Liver (tissue), 8 donors: ENCODE measurements at regions not wholly inside any gene's neighbourhood (a gene's known extent, or its start where the extent isn't known, plus 50 kb on each side); places are given as distances from the start of the nearest gene placed in this dataset.

Source experiments
- DNase-seq: peaks from one replicate; pipeline ENCODE4 v3.0.0-alpha.2; 2017; ENCODE audit warnings: low spot score
- H3K27ac ChIP-seq, 2 donors: one replicate each; pipeline ENCODE4 v1.7.0; 2013; ENCODE audit warnings: inconsistent platforms in 2 of 2, low read length in 2 of 2, control low read depth in 1 of 2, low read depth in 1 of 2, mild to moderate bottlenecking in 1 of 2
- H3K27me3 ChIP-seq, 4 donors: one replicate each; pipeline versions ENCODE4 v1.6.1 to v1.7.0; 2013; ENCODE audit warnings: low read length in 3 of 4, inconsistent platforms in 1 of 4, mild to moderate bottlenecking in 1 of 4, moderate library complexity in 1 of 4; ENCODE audit not compliant: control insufficient read depth in 4 of 4, insufficient read depth in 4 of 4
- H3K36me3 ChIP-seq, 4 donors: one replicate each; pipeline versions ENCODE4 v1.6.1 to v1.7.0; 2013; ENCODE audit warnings: low read length in 3 of 4, mild to moderate bottlenecking in 3 of 4, low read depth in 1 of 4, moderate library complexity in 1 of 4; ENCODE audit not compliant: control insufficient read depth in 4 of 4, insufficient read depth in 3 of 4
- H3K4me1 ChIP-seq, 4 donors: one replicate each; pipeline versions ENCODE4 v1.6.1 to v1.7.0; 2013; ENCODE audit warnings: low read length in 3 of 4, mild to moderate bottlenecking in 3 of 4, moderate library complexity in 1 of 4; ENCODE audit not compliant: control insufficient read depth in 4 of 4, insufficient read depth in 4 of 4
- H3K4me3 ChIP-seq, 3 donors: one replicate each; pipeline versions ENCODE4 v1.6.1 to v1.7.0; 2013; ENCODE audit warnings: low read length in 3 of 3, control low read depth in 1 of 3, low read depth in 1 of 3, mild to moderate bottlenecking in 1 of 3
- H3K9ac ChIP-seq, 2 donors: one replicate each; pipeline ENCODE4 v1.7.0; 2013; ENCODE audit warnings: low read length in 2 of 2, mild to moderate bottlenecking in 2 of 2, moderate library complexity in 2 of 2, control low read depth in 1 of 2, low read depth in 1 of 2
- H3K9me3 ChIP-seq, 4 donors: one replicate each; pipeline versions ENCODE4 v1.6.1 to v1.7.0; 2013; ENCODE audit warnings: low read length in 3 of 4; ENCODE audit not compliant: control insufficient read depth in 4 of 4
- EGR1 ChIP-seq, 2 donors: IDR thresholded peaks; 2 replicates each; pipeline ENCODE4 v1.6.1; 2016 to 2018; ENCODE audit warnings: antibody characterized with exemption in 2 of 2, low read depth in 2 of 2
- FOXA1 ChIP-seq: IDR thresholded peaks from 2 replicates; pipeline ENCODE4 v1.6.1; 2016; ENCODE audit warnings: antibody characterized with exemption
- FOXA2 ChIP-seq: IDR thresholded peaks from 2 replicates; pipeline ENCODE4 v1.6.1; 2016; ENCODE audit warnings: antibody characterized with exemption
- GABPA ChIP-seq, 2 donors: IDR thresholded peaks in 1 of 2; conservative IDR thresholded peaks in 1 of 2; 2 replicates each; pipeline ENCODE4 v1.6.1; 2016; ENCODE audit warnings: antibody characterized with exemption in 2 of 2, mild to moderate bottlenecking in 1 of 2, moderate library complexity in 1 of 2
- HNF4A ChIP-seq, 2 donors: conservative IDR thresholded peaks; 2 replicates each; pipeline ENCODE4 v1.6.1; 2016; ENCODE audit warnings: antibody characterized with exemption in 2 of 2, mild to moderate bottlenecking in 2 of 2
- HNF4G ChIP-seq: IDR thresholded peaks from 2 replicates; pipeline ENCODE4 v1.6.1; 2016; ENCODE audit warnings: antibody characterized with exemption
- JUND ChIP-seq, 2 donors: IDR thresholded peaks; 2 replicates each; pipeline ENCODE4 v1.6.1; 2016; ENCODE audit warnings: antibody characterized with exemption in 2 of 2
- NR2F2 ChIP-seq: IDR thresholded peaks from 2 replicates; pipeline ENCODE4 v1.6.1; 2016; ENCODE audit warnings: antibody characterized with exemption
- RAD21 ChIP-seq, 2 donors: IDR thresholded peaks; 2 replicates each; pipeline ENCODE4 v1.6.1; 2016; ENCODE audit warnings: antibody characterized with exemption in 2 of 2, mild to moderate bottlenecking in 2 of 2
- RXRA ChIP-seq, 2 donors: IDR thresholded peaks; 2 replicates each; pipeline ENCODE4 v1.6.1; 2017 to 2018; ENCODE audit warnings: antibody characterized with exemption in 2 of 2, mild to moderate bottlenecking in 1 of 2
- SP1 ChIP-seq: IDR thresholded peaks from 2 replicates; pipeline ENCODE4 v1.6.1; 2018; ENCODE audit warnings: antibody characterized with exemption, mild to moderate bottlenecking
- TAF1 ChIP-seq: conservative IDR thresholded peaks from 2 replicates; pipeline ENCODE4 v1.6.1; 2016; ENCODE audit warnings: antibody characterized with exemption, mild to moderate bottlenecking
- YY1 ChIP-seq: IDR thresholded peaks from 2 replicates; pipeline ENCODE4 v1.6.1; 2016; ENCODE audit warnings: antibody characterized with exemption, mild to moderate bottlenecking
- WGBS: extraction: QIAGEN DNeasy Blood & Tissue Kit; methylation state at CpG from one replicate; pipeline ENCODE4 v1.1.7; 2013; 5-methylcytosine and 5-hydroxymethylcytosine counted together
- TF ChIP-seq, protein P1 (sequence below): IDR thresholded peaks from 2 replicates; pipeline ENCODE4 v1.6.1; 2016; ENCODE audit warnings: antibody characterized with exemption, mild to moderate bottlenecking
- TF ChIP-seq, protein P2 (sequence below): IDR thresholded peaks from 2 replicates; pipeline ENCODE4 v1.6.1; 2016; ENCODE audit warnings: antibody characterized with exemption
- TF ChIP-seq, protein P3 (sequence below): IDR thresholded peaks from 2 replicates; pipeline ENCODE4 v1.6.1; 2016; ENCODE audit warnings: antibody characterized with exemption
- TF ChIP-seq, protein P4 (sequence below): fragments of 150-350 bp; IDR thresholded peaks from 2 replicates; pipeline ENCODE4 v1.5.1; 2017; ENCODE audit warnings: improper control_type of control experiment, low read depth, low read length; ENCODE audit not compliant: missing input control
- TF ChIP-seq, protein P5 (sequence below): IDR thresholded peaks from 2 replicates; pipeline ENCODE4 v1.6.1; 2016; ENCODE audit warnings: antibody characterized with exemption
- donor health status: healthy.
- donor health status: healthy.
- donor health status: healthy.
- donor health status: healthy.
- donor health status: healthy.

DNA sequence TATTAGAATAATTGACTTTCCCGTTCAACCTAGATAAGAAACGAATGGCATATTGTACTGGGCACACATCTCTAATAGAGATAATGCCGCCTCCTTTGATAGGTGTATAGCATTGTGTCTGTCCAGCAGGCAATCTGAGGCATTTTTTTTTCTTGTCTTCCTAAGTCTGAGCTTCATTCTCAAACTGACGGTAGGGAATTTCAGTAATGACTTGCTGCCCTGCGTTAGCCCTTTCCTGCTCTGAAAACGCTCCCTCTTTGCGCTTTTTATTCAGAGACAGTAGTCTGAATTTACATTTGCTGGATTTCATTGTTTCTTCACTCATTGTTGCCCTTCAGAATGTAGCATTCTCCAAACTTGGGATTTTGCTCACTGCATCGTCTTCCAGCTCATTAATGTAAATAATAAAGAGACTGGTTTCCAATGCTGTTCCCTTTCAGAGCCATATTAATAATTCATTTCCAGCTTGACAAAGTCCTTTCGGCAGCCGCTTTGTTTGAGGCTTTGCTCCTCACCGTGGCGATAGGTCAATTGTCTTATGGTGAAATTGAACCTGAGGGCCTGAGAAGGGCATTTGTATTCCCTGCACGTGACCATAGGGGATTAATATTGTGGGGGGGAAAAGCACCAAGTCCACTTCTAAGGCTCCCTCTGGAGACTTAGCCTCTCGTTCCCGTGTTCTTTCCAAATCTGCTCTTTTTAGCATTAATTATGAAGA is 412.1 kb downstream of the SMARCA1 start:
- DNase-seq, result no peak
- 94% methylated on average over 15 of the region's 15 CpGs for WGBS
- Histone ChIP-seq H3K4me1 (peaks cover 0 to 5% (median 0%) of the 10 kb centered on the region in 4 donors), H3K9ac (no peak overlapping the region), H3K27ac (no peak overlapping the region), H3K27me3 (no peaks in the 10 kb centered on the region), H3K4me3 (no peak overlapping the region), H3K9me3 (no peaks in the 10 kb centered on the region), H3K36me3 (no peaks in the 10 kb centered on the region)
- no peak for TF ChIP-seq FOXA1
- TF ChIP-seq, protein P1, sequence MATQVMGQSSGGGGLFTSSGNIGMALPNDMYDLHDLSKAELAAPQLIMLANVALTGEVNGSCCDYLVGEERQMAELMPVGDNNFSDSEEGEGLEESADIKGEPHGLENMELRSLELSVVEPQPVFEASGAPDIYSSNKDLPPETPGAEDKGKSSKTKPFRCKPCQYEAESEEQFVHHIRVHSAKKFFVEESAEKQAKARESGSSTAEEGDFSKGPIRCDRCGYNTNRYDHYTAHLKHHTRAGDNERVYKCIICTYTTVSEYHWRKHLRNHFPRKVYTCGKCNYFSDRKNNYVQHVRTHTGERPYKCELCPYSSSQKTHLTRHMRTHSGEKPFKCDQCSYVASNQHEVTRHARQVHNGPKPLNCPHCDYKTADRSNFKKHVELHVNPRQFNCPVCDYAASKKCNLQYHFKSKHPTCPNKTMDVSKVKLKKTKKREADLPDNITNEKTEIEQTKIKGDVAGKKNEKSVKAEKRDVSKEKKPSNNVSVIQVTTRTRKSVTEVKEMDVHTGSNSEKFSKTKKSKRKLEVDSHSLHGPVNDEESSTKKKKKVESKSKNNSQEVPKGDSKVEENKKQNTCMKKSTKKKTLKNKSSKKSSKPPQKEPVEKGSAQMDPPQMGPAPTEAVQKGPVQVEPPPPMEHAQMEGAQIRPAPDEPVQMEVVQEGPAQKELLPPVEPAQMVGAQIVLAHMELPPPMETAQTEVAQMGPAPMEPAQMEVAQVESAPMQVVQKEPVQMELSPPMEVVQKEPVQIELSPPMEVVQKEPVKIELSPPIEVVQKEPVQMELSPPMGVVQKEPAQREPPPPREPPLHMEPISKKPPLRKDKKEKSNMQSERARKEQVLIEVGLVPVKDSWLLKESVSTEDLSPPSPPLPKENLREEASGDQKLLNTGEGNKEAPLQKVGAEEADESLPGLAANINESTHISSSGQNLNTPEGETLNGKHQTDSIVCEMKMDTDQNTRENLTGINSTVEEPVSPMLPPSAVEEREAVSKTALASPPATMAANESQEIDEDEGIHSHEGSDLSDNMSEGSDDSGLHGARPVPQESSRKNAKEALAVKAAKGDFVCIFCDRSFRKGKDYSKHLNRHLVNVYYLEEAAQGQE, result no peak
- no peak for TF ChIP-seq TAF1
- TF ChIP-seq, protein P2, sequence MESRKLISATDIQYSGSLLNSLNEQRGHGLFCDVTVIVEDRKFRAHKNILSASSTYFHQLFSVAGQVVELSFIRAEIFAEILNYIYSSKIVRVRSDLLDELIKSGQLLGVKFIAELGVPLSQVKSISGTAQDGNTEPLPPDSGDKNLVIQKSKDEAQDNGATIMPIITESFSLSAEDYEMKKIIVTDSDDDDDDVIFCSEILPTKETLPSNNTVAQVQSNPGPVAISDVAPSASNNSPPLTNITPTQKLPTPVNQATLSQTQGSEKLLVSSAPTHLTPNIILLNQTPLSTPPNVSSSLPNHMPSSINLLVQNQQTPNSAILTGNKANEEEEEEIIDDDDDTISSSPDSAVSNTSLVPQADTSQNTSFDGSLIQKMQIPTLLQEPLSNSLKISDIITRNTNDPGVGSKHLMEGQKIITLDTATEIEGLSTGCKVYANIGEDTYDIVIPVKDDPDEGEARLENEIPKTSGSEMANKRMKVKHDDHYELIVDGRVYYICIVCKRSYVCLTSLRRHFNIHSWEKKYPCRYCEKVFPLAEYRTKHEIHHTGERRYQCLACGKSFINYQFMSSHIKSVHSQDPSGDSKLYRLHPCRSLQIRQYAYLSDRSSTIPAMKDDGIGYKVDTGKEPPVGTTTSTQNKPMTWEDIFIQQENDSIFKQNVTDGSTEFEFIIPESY, result no peak
- TF ChIP-seq HNF4A (conservative IDR thresholded peaks at IDR 0.05), result no peak
- TF ChIP-seq NR2F2, result no peak
- no peak for TF ChIP-seq RAD21 (IDR thresholded peaks at IDR 0.05)

DNA sequence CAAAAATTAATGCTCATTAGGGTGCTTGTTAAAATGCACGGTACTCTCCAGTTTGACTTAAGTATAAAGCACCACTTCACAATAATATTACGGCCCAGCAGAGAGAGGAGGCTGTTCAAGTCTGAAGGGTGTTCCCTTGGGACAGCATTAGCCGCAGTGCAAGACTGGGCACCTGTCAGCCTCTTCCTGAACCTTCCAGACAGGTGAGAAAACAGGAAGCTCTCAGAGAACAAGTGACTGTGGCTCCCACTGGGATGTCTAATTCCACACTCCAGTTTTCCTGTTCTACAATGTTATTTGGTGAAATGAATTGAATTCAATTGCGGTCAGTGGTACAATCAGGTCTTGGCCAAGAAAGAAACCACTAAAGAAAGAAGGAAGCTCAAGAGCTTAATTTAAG is 414.4 kb downstream of the SMARCA1 start:
- no peak for TF ChIP-seq RXRA (IDR thresholded peaks at IDR 0.05)
- TF ChIP-seq EGR1 (IDR thresholded peaks at IDR 0.05; ENCODE audit: low read depth in 2 of 2), result no peak
- TF ChIP-seq, protein P3, sequence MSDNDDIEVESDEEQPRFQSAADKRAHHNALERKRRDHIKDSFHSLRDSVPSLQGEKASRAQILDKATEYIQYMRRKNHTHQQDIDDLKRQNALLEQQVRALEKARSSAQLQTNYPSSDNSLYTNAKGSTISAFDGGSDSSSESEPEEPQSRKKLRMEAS, result no peak
- TF ChIP-seq NR2F2, result no peak
- TF ChIP-seq GABPA (IDR thresholded peaks at IDR 0.05 in 1 of 2, conservative IDR thresholded peaks at IDR 0.05 in 1 of 2), result no peak
- TF ChIP-seq, protein P1, result no peak
- no peak for TF ChIP-seq YY1
- no peak for TF ChIP-seq JUND (IDR thresholded peaks at IDR 0.05)
- no peak for TF ChIP-seq SP1
- TF ChIP-seq TAF1, result no peak
- TF ChIP-seq, protein P4, sequence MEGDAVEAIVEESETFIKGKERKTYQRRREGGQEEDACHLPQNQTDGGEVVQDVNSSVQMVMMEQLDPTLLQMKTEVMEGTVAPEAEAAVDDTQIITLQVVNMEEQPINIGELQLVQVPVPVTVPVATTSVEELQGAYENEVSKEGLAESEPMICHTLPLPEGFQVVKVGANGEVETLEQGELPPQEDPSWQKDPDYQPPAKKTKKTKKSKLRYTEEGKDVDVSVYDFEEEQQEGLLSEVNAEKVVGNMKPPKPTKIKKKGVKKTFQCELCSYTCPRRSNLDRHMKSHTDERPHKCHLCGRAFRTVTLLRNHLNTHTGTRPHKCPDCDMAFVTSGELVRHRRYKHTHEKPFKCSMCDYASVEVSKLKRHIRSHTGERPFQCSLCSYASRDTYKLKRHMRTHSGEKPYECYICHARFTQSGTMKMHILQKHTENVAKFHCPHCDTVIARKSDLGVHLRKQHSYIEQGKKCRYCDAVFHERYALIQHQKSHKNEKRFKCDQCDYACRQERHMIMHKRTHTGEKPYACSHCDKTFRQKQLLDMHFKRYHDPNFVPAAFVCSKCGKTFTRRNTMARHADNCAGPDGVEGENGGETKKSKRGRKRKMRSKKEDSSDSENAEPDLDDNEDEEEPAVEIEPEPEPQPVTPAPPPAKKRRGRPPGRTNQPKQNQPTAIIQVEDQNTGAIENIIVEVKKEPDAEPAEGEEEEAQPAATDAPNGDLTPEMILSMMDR, result no peak
- TF ChIP-seq FOXA1, result no peak
- TF ChIP-seq HNF4G, result no peak
- no peak for TF ChIP-seq FOXA2
- TF ChIP-seq, protein P2, result no peak
- TF ChIP-seq HNF4A (conservative IDR thresholded peaks at IDR 0.05), result no peak
- TF ChIP-seq RAD21 (IDR thresholded peaks at IDR 0.05), result no peak
- TF ChIP-seq, protein P5, sequence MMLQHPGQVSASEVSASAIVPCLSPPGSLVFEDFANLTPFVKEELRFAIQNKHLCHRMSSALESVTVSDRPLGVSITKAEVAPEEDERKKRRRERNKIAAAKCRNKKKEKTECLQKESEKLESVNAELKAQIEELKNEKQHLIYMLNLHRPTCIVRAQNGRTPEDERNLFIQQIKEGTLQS, result no peak
- Histone ChIP-seq H3K9ac (no peak overlapping the region), H3K4me1 (no peaks in the 10 kb centered on the region), H3K9me3 (no peaks in the 10 kb centered on the region), H3K4me3 (no peak overlapping the region), H3K36me3 (no peaks in the 10 kb centered on the region), H3K27me3 (no peaks in the 10 kb centered on the region), H3K27ac (no peak overlapping the region)
- DNase-seq, result no peak
- WGBS, result 92% methylated on average over 4 of the region's 4 CpGs
